EL (cell line): ENCODE measurements at regions not wholly inside any gene's neighbourhood (a gene's known extent, or its start where the extent isn't known, plus 50 kb on each side); places are given as distances from the start of the nearest gene placed in this dataset.
"Not testable (repeated sequence)": the region's sequence is repeated elsewhere in the genome, so short reads cannot be mapped to it uniquely, and the experiment has no call there.

Source experiments
- DNase-seq: peaks from one replicate; pipeline ENCODE4 v3.0.0-alpha.2; 2016

- no peak for DNase-seq
Observed at GRCh38 chr3:140752499-140752898, 74.6 kb downstream of the TRIM42 start.

GRCh38 chr3:140753865-140754754 lies 76.2 kb downstream of the TRIM42 start:
- DNase-seq = no peak

- no peak for DNase-seq
Observed at GRCh38 chr3:140754936-140755335, 77.1 kb downstream of the TRIM42 start.

- DNase-seq = no peak
Observed at GRCh38 chr3:140756240-140757016, 78.6 kb downstream of the TRIM42 start.

- no peak for DNase-seq
Observed at GRCh38 chr3:140758791-140759444, 81.1 kb downstream of the TRIM42 start.

- DNase-seq = no peak
Observed at GRCh38 chr3:140760324-140761075, 82.6 kb downstream of the TRIM42 start.

GRCh38 chr3:140761076-140761639 lies 83.3 kb downstream of the TRIM42 start:
- DNase-seq = no peak

- DNase-seq = no peak
Observed at GRCh38 chr3:140762746-140763145, 84.9 kb downstream of the TRIM42 start.

GRCh38 chr3:140763532-140763931 lies 85.7 kb downstream of the TRIM42 start:
- no peak for DNase-seq

GRCh38 chr3:140765246-140765645 lies 87.4 kb downstream of the TRIM42 start:
- no peak for DNase-seq

- DNase-seq = no peak
Observed at GRCh38 chr3:140766465-140766864, 88.6 kb downstream of the TRIM42 start.

- no peak for DNase-seq
Observed at GRCh38 chr3:140767566-140767965, 89.7 kb downstream of the TRIM42 start.

- no peak for DNase-seq
Observed at GRCh38 chr3:140768941-140769340, 91.1 kb downstream of the TRIM42 start.

GRCh38 chr3:140769951-140770350 lies 92.1 kb downstream of the TRIM42 start:
- no peak for DNase-seq

- DNase-seq = no peak
Observed at GRCh38 chr3:140770977-140771667, 93.3 kb downstream of the TRIM42 start.

- no peak for DNase-seq
Observed at GRCh38 chr3:140777631-140778233, 99.9 kb downstream of the TRIM42 start.

GRCh38 chr3:140791368-140791767 lies 113.5 kb downstream of the TRIM42 start:
- no peak for DNase-seq

- no peak for DNase-seq
Observed at GRCh38 chr3:140794507-140794906, 116.6 kb downstream of the TRIM42 start.

GRCh38 chr3:140802898-140803297 lies 125.0 kb downstream of the TRIM42 start:
- not testable (repeated sequence) for DNase-seq

- no peak for DNase-seq
Observed at GRCh38 chr3:140809316-140809715, 131.5 kb downstream of the TRIM42 start.
